HCT116 (cell line): ENCODE measurements at regions not wholly inside any gene's neighbourhood (a gene's known extent, or its start where the extent isn't known, plus 50 kb on each side); places are given as distances from the start of the nearest gene placed in this dataset.

ENCODE experiments used
- ATAC-seq: fragments of 200-7000 bp; cut with Tn5 transposase; 2 replicates; pipeline ENCODE4 v1.9.1; 2020; ENCODE audit warnings: mild to moderate bottlenecking, moderate library complexity
- BruUV-seq: library from RNA; stranded (reverse); fragments of 400-500 nt; replicated peaks from 2 replicates; lab custom pipeline; 2021; lab: Mats Ljungman, UMichigan
- CTCF ChIA-PET: fragments of 300-600 bp; sonication (Branson Sonifier 250); formaldehyde crosslinking; loops from one replicate; lab custom pipeline; 2021; ENCODE audit warnings: antibody characterized with exemption; lab: Charles Lee
- POLR2A ChIA-PET: fragments of 300-600, 350-600 bp; sonication (Branson Sonifier 250); formaldehyde crosslinking; loops from one replicate; lab custom pipeline; 2021; ENCODE audit warnings: antibody characterized with exemption; lab: Charles Lee
- RAD21 ChIA-PET, 2 experiments: fragments of 300-600 bp; sonication (Branson Sonifier 250); formaldehyde crosslinking; loops; one replicate each; lab custom pipeline; 2023; ENCODE audit warnings: low total read pairs in 2 of 2; ENCODE audit not compliant: uncharacterized antibody in 2 of 2, unreplicated experiment in 2 of 2, low non-redundant PET in 1 of 2; lab: Charles Lee
- DNase-seq: peaks from one replicate; pipeline ENCODE4 v3.0.0-alpha.2; 2010; ENCODE audit warnings: low read depth, low spot score
- H2AFZ ChIP-seq: fragments of 200-600 bp; shearing (Covaris generic), sonication (generic); 2 replicates; pipeline ENCODE4 v1.6.1; 2017; ENCODE audit warnings: low read depth, mixed run types, mixed read lengths, antibody characterized with exemption, low read length; ENCODE audit not compliant: poor library complexity, severe bottlenecking
- H3K27ac ChIP-seq: 2 replicates; pipeline ENCODE4 v1.5.1; 2012; ENCODE audit warnings: low read depth, low read length
- H3K27me3 ChIP-seq: fragments of 200-600 bp; sonication (generic); 2 replicates; pipeline ENCODE4 v1.6.1; 2016; ENCODE audit warnings: mixed run types, low read length, mixed read lengths; ENCODE audit not compliant: insufficient read depth
- H3K36me3 ChIP-seq, 2 experiments: fragments of 200-500 bp in 1 of 2; fragments of 200-600 bp in 1 of 2; sonication (Bioruptor generic) in 1 of 2; sonication (generic) in 1 of 2; 2 replicates each; pipeline versions ENCODE4 v1.5.1 to v1.6.1; 2014 to 2016; ENCODE audit warnings: low read length in 2 of 2, inconsistent platforms in 1 of 2, mixed read lengths in 1 of 2, mixed run types in 1 of 2; ENCODE audit not compliant: insufficient read depth in 2 of 2, control insufficient read depth in 1 of 2
- H3K4me1 ChIP-seq, 2 experiments: fragments of 200-600 bp in 1 of 2; sonication (generic) in 1 of 2; 2 replicates each; pipeline versions ENCODE4 v1.5.1 to v1.6.1; 2012 to 2017; ENCODE audit warnings: low read length in 2 of 2, inconsistent platforms in 1 of 2, mild to moderate bottlenecking in 1 of 2, mixed read lengths in 1 of 2, mixed run types in 1 of 2, moderate library complexity in 1 of 2; ENCODE audit not compliant: insufficient read depth in 2 of 2, control insufficient read depth in 1 of 2
- H3K4me2 ChIP-seq: fragments of 200-600 bp; sonication (generic); 2 replicates; pipeline ENCODE4 v1.6.1; 2017; ENCODE audit warnings: mixed run types, low read length, mixed read lengths
- H3K4me3 ChIP-seq, 2 experiments: fragments of 200-600 bp in 1 of 2; sonication (generic) in 1 of 2; replicated peaks in 1 of 2; 2 replicates each; pipeline ENCODE4 v1.5.1; 2011 to 2016; ENCODE audit warnings: low read length in 2 of 2, control low read depth in 1 of 2, low read depth in 1 of 2, mild to moderate bottlenecking in 1 of 2, mixed read lengths in 1 of 2, mixed run types in 1 of 2
- H3K79me2 ChIP-seq: fragments of 200-600 bp; sonication (generic); 2 replicates; pipeline ENCODE4 v1.6.1; 2017; ENCODE audit warnings: mild to moderate bottlenecking, mixed run types, low read length, moderate library complexity, mixed read lengths; ENCODE audit not compliant: insufficient read depth
- H3K9ac ChIP-seq: fragments of 200-600 bp; sonication (generic); 2 replicates; pipeline ENCODE4 v1.6.1; 2016; ENCODE audit warnings: low read length, mixed read lengths
- H3K9me2 ChIP-seq: fragments of 200-600 bp; sonication (generic), shearing (Covaris generic); 2 replicates; pipeline ENCODE4 v1.6.1; 2017; ENCODE audit warnings: mixed run types, mild to moderate bottlenecking, moderate library complexity; ENCODE audit not compliant: insufficient read depth
- H3K9me3 ChIP-seq, 2 experiments: fragments of 200-500 bp in 1 of 2; fragments of 200-600 bp in 1 of 2; sonication (Bioruptor generic) in 1 of 2; sonication (generic) in 1 of 2; 2 replicates each; pipeline ENCODE4 v1.6.1; 2014 to 2017; ENCODE audit warnings: low read length in 2 of 2, mixed read lengths in 2 of 2, inconsistent platforms in 1 of 2, low read depth in 1 of 2, mild to moderate bottlenecking in 1 of 2, mixed run types in 1 of 2, moderate library complexity in 1 of 2; ENCODE audit not compliant: control insufficient read depth in 1 of 2, insufficient read depth in 1 of 2
- H4K20me1 ChIP-seq: fragments of 200-600 bp; sonication (generic), shearing (Covaris generic); 2 replicates; pipeline ENCODE4 v1.6.1; 2017; ENCODE audit warnings: mixed run types, mild to moderate bottlenecking, moderate library complexity; ENCODE audit not compliant: insufficient read depth
- CEBPB ChIP-seq: IDR thresholded peaks from 2 replicates; pipeline ENCODE4 v1.6.1; 2012; ENCODE audit warnings: low read depth
- CTCF ChIP-seq, 3 experiments: fragments of 200-600 bp in 1 of 3; sonication (generic) in 1 of 3; IDR thresholded peaks in 2 of 3; conservative IDR thresholded peaks in 1 of 3; 2 replicates each; pipeline ENCODE4 v1.5.1; 2012 to 2017; ENCODE audit warnings: low read depth in 2 of 3, low read length in 2 of 3, antibody characterized with exemption in 1 of 3, borderline replicate concordance in 1 of 3, control low read depth in 1 of 3, mild to moderate bottlenecking in 1 of 3, mixed read lengths in 1 of 3, mixed run types in 1 of 3, moderate library complexity in 1 of 3; ENCODE audit not compliant: insufficient read depth in 1 of 3
- EGR1 ChIP-seq: IDR thresholded peaks from 2 replicates; pipeline ENCODE4 v1.6.1; 2012; ENCODE audit warnings: low read depth
- ELF1 ChIP-seq: IDR thresholded peaks from 2 replicates; pipeline ENCODE4 v1.6.1; 2012; ENCODE audit warnings: low read depth, borderline replicate concordance
- EZH2phosphoT487 ChIP-seq: fragments of 200-600 bp; IDR thresholded peaks from 2 replicates; pipeline ENCODE4 v1.6.1; 2018; ENCODE audit warnings: antibody characterized with exemption, borderline replicate concordance
- JUND ChIP-seq: IDR thresholded peaks from 2 replicates; pipeline ENCODE4 v1.6.1; 2012
- MAX ChIP-seq: IDR thresholded peaks from 2 replicates; pipeline ENCODE4 v1.6.1; 2012
- POLR2A ChIP-seq: IDR thresholded peaks from 2 replicates; pipeline ENCODE4 v1.7.0; 2011; ENCODE audit warnings: borderline replicate concordance; ENCODE audit not compliant: insufficient read depth, insufficient read length; ENCODE audit errors: extremely low read depth
- RAD21 ChIP-seq: IDR thresholded peaks from 2 replicates; pipeline ENCODE4 v1.6.1; 2012; ENCODE audit warnings: low read depth, mild to moderate bottlenecking
- SIN3A ChIP-seq: IDR thresholded peaks from 2 replicates; pipeline ENCODE4 v1.6.1; 2012; ENCODE audit warnings: low read depth
- SRF ChIP-seq: IDR thresholded peaks from 2 replicates; pipeline ENCODE4 v1.6.1; 2012; ENCODE audit warnings: low read depth
- ZBTB33 ChIP-seq: IDR thresholded peaks from 2 replicates; pipeline ENCODE4 v1.6.1; 2011; ENCODE audit warnings: mild to moderate bottlenecking, low read length, moderate library complexity; ENCODE audit not compliant: insufficient replicate concordance; ENCODE audit errors: extremely low read depth
- ZFX ChIP-seq: fragments of 450-650 bp; IDR thresholded peaks from 2 replicates; pipeline ENCODE4 v1.6.1; 2017
- ZNF274 ChIP-seq: fragments of 200-500 bp; sonication (Bioruptor generic); IDR thresholded peaks from 2 replicates; pipeline ENCODE4 v1.6.1; 2014; ENCODE audit warnings: mild to moderate bottlenecking, low read depth, low read length, inconsistent platforms
- intact Hi-C: fragments of 100-400 bp; cut with micrococcal nuclease; formaldehyde crosslinking; loops from 2 replicates; pipeline ENCODE4 v1.10.0; 2022

GRCh38 chr21:25031750-25032149, 575.5 kb downstream of the MRPL39 start:
- ChIA-PET CTCF (no interaction called here), RAD21 (no interaction called here), POLR2A (no interaction called here)
- no peak for ATAC-seq
- H3K4me3 ChIP-seq = no peak overlapping the region
- peaks cover 28 to 33% of the 10 kb centered on the region in 2 experiments; a peak in 3 of 4 replicates for H3K9me3 ChIP-seq
- H3K9me2 ChIP-seq = no peaks in the 10 kb centered on the region
- H4K20me1 ChIP-seq = no peaks in the 10 kb centered on the region
- H3K36me3 ChIP-seq = no peaks in the 10 kb centered on the region
- H2AFZ ChIP-seq = no peak overlapping the region
- TF ChIP-seq ZNF274 = no peak
- TF ChIP-seq CEBPB = no peak
- no peak for TF ChIP-seq CTCF (IDR thresholded peaks at IDR 0.05 in 2 of 3, conservative IDR thresholded peaks at IDR 0.05 in 1 of 3; ENCODE audit: borderline replicate concordance in 1 of 3, insufficient read depth in 1 of 3, low read depth in 2 of 3, low read length in 2 of 3)
- no peak for TF ChIP-seq SRF
- TF ChIP-seq JUND = no peak
- BruUV-seq = no TSS peak
- no peak overlapping the region for H3K9ac ChIP-seq
- H3K4me1 ChIP-seq = no peaks in the 10 kb centered on the region
- H3K4me2 ChIP-seq = no peak overlapping the region
- no peak for DNase-seq
- no peak overlapping the region for H3K27ac ChIP-seq
- no peaks in the 10 kb centered on the region for H3K79me2 ChIP-seq
- no peaks in the 10 kb centered on the region for H3K27me3 ChIP-seq
- intact Hi-C loops = no loop called here

- H3K9me3 ChIP-seq = peaks cover 27 to 41% of the 10 kb centered on the region in 2 experiments; a peak in 3 of 4 replicates
- no peaks in the 10 kb centered on the region for H3K9me2 ChIP-seq
- intact Hi-C loops = no loop called here
- H3K4me2 ChIP-seq = no peak overlapping the region
- CTCF ChIA-PET = no interaction called here
- DNase-seq (no peak), ATAC-seq (no peak)
- no TSS peak for BruUV-seq
- POLR2A ChIA-PET = no interaction called here
- H3K4me3 ChIP-seq = no peak overlapping the region
- no peaks in the 10 kb centered on the region for H3K4me1 ChIP-seq
- no peak overlapping the region for H3K27ac ChIP-seq
- H3K9ac ChIP-seq = no peak overlapping the region
- no peak overlapping the region for H2AFZ ChIP-seq
- RAD21 ChIA-PET = no interaction called here
- no peaks in the 10 kb centered on the region for H3K79me2 ChIP-seq
- no peaks in the 10 kb centered on the region for H4K20me1 ChIP-seq
- H3K36me3 ChIP-seq = no peaks in the 10 kb centered on the region
- H3K27me3 ChIP-seq = no peaks in the 10 kb centered on the region
- TF ChIP-seq ELF1 = no peak
- TF ChIP-seq ZBTB33 = no peak
- TF ChIP-seq EGR1 = no peak
- no peak for TF ChIP-seq CTCF (IDR thresholded peaks at IDR 0.05 in 2 of 3, conservative IDR thresholded peaks at IDR 0.05 in 1 of 3; ENCODE audit: borderline replicate concordance in 1 of 3, insufficient read depth in 1 of 3, low read depth in 2 of 3, low read length in 2 of 3)
- TF ChIP-seq ZFX = no peak
- no peak for TF ChIP-seq EZH2phosphoT487
- no peak for TF ChIP-seq CEBPB
- TF ChIP-seq RAD21 = no peak
- no peak for TF ChIP-seq MAX
- no peak for TF ChIP-seq POLR2A
- TF ChIP-seq SIN3A = no peak
- no peak for TF ChIP-seq JUND
Observed at GRCh38 chr21:25029580-25029979, 577.7 kb downstream of the MRPL39 start.
